Upper lobe of right lung (tissue), 1 donor: ENCODE measurements at regions not wholly inside any gene's neighbourhood (a gene's known extent, or its start where the extent isn't known, plus 50 kb on each side); places are given as distances from the start of the nearest gene placed in this dataset.
A peak's percentile ranks its signal among the peaks of the same experiment; 100 is the strongest.

Experiments
- ATAC-seq: fragments of 200-7000 bp; cut with Tn5 transposase; one replicate; pipeline ENCODE4 v1.9.1; 2020; ENCODE audit warnings: mild to moderate bottlenecking, moderate library complexity
- DNase-seq: peaks from one replicate; pipeline ENCODE4 v3.0.0-alpha.2; 2020
- H3K27ac ChIP-seq: fragments of 200-600 bp; one replicate; pipeline ENCODE4 v1.8.0; 2022
- H3K27me3 ChIP-seq: fragments of 200-600 bp; one replicate; pipeline ENCODE4 v1.8.0; 2022; ENCODE audit warnings: mild to moderate bottlenecking
- H3K36me3 ChIP-seq: fragments of 200-600 bp; one replicate; pipeline ENCODE4 v1.8.0; 2022
- H3K4me1 ChIP-seq: fragments of 200-600 bp; one replicate; pipeline ENCODE4 v1.8.0; 2022
- H3K4me3 ChIP-seq: fragments of 200-600 bp; one replicate; pipeline ENCODE4 v1.8.0; 2022; ENCODE audit warnings: mild to moderate bottlenecking
- H3K9me3 ChIP-seq: fragments of 200-600 bp; one replicate; pipeline ENCODE4 v1.8.0; 2022
- CTCF ChIP-seq: fragments of 200-600 bp; IDR thresholded peaks from one replicate; pipeline ENCODE4 v1.8.0; 2022; ENCODE audit warnings: antibody characterized with exemption
- intact Hi-C: fragments of 100-400 bp; cut with DNase I; formaldehyde crosslinking; loops from one replicate; pipeline ENCODE4 v1.11.0; 2022
- donor health status: DM: no; HTN: yes; CAD: no; lungs with severe emphysema.

- H3K36me3 ChIP-seq, result no peaks in the 10 kb centered on the region
- no peak overlapping the region for H3K4me3 ChIP-seq
- no peaks in the 10 kb centered on the region for H3K27me3 ChIP-seq
- intact Hi-C loops, result no loop called here
- no peak for TF ChIP-seq CTCF
- no peaks in the 10 kb centered on the region for H3K4me1 ChIP-seq
- no peaks in the 10 kb centered on the region for H3K9me3 ChIP-seq
- H3K27ac ChIP-seq, result no peak overlapping the region
- no peak for ATAC-seq
- DNase-seq, result no peak
These were observed 428.9 kb downstream of the MDFIC start for GRCh38 chr7:115350764-115351163.

DNA sequence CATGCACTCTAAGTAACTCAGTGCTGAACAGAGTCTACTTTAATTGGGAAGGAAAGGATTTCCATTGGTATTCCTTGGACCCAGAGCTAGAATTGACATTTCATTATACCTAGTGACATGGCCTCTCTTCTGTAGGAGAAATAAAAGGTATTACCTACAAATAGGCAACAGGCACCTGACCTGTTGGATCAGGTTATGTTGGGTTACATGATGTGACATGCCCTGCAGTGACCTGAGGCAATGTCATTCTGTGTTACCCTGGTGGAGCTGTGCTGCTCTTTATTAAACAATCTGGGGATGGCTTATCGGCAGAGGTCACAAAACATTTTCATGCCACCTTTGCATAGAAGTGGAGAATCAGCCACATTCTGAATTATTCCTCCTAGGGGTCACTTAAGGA, 427.7 kb downstream of the MDFIC start:
- H3K9me3 ChIP-seq, result no peaks in the 10 kb centered on the region
- no peak overlapping the region for H3K4me3 ChIP-seq
- DNase-seq (no peak), ATAC-seq (no peak)
- no peaks in the 10 kb centered on the region for H3K27me3 ChIP-seq
- intact Hi-C loops, result no loop called here
- no peaks in the 10 kb centered on the region for H3K36me3 ChIP-seq
- TF ChIP-seq CTCF, result no peak
- no peaks in the 10 kb centered on the region for H3K4me1 ChIP-seq
- H3K27ac ChIP-seq, result no peak overlapping the region

DNA sequence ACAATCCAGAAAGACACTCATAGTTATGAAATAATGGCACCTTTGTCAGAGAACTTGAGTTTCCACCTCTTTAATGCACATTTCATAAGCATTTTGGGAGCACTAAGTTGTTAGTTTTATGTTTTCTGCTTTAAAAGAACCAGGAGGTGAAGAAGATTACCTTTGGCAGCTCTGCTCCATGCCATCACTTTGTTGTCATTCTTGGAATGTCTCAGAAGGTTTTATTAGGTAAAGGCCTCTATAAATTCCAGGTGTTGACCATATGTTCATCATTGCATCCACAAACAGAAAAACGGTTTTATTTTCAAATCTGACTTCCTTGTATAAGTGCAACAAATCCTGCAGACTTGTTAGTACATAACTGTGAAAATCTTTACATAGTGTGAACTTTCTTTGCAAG, 424.8 kb downstream of the MDFIC start:
- no peak overlapping the region for H3K4me3 ChIP-seq
- no peaks in the 10 kb centered on the region for H3K9me3 ChIP-seq
- H3K36me3 ChIP-seq, result no peaks in the 10 kb centered on the region
- H3K27me3 ChIP-seq, result no peaks in the 10 kb centered on the region
- no peak for DNase-seq
- intact Hi-C loops, result no loop called here
- TF ChIP-seq CTCF, result no peak
- no peak overlapping the region for H3K27ac ChIP-seq
- H3K4me1 ChIP-seq, result no peaks in the 10 kb centered on the region
- ATAC-seq, result no peak

GRCh38 chr7:115340828-115341227, 418.9 kb downstream of the MDFIC start:
- intact Hi-C loops, result no loop called here
- H3K36me3 ChIP-seq, result no peaks in the 10 kb centered on the region
- no peaks in the 10 kb centered on the region for H3K27me3 ChIP-seq
- H3K9me3 ChIP-seq, result no peaks in the 10 kb centered on the region
- DNase-seq, result no peak
- TF ChIP-seq CTCF, result peak; percentile 14
- no peaks in the 10 kb centered on the region for H3K4me1 ChIP-seq
- H3K4me3 ChIP-seq, result no peak overlapping the region
- no peak for ATAC-seq
- H3K27ac ChIP-seq, result no peak overlapping the region

DNA sequence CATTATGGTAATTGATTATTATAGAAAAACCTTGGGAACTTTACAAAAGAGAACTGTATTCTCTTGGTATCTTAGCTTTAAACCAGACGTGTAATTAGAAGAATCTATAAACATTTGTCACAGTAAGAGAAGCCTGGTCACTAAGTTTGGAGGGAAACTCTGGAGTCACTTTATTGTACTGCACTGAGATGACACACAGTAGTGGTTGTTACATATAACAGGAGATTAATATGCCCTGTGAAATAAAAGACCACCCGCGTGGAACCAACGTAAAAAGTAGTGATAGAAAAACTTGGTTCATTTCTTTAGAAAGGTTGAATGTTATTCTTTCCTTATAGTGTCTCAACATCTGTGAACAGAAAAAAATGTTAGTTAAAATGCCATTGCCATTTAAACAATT, 416.1 kb downstream of the MDFIC start:
- no peaks in the 10 kb centered on the region for H3K9me3 ChIP-seq
- intact Hi-C loops, result no loop called here
- no peak for TF ChIP-seq CTCF
- H3K27me3 ChIP-seq, result no peaks in the 10 kb centered on the region
- DNase-seq (no peak), ATAC-seq (no peak)
- H3K27ac ChIP-seq, result no peak overlapping the region
- no peaks in the 10 kb centered on the region for H3K36me3 ChIP-seq
- H3K4me3 ChIP-seq, result no peak overlapping the region
- H3K4me1 ChIP-seq, result no peaks in the 10 kb centered on the region

DNA sequence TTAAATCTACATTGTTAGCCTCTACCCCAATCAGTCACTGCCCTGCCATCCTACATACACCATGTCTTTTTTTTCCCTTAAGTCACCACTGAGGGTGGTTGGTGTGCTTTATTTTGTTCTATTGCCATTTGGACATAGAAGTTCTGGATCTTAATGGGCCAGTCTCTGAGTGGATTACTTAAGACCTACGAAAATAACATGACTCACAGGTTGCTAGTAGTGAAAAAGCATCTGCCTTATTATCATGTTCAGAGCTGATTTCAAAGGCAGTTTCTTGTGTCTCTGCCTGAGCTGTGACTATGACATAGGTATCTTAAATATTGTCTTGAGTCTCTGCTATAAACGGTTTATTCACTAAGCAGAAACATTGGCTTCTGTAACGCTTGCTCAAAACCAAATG, 410.8 kb downstream of the MDFIC start:
- Histone ChIP-seq H3K4me1 (no peaks in the 10 kb centered on the region), H3K4me3 (no peak overlapping the region), H3K36me3 (no peaks in the 10 kb centered on the region), H3K27me3 (no peaks in the 10 kb centered on the region), H3K27ac (no peak overlapping the region), H3K9me3 (no peaks in the 10 kb centered on the region)
- intact Hi-C loops, result no loop called here
- TF ChIP-seq CTCF, result no peak
- DNase-seq, result no peak
- ATAC-seq, result no peak
